ENCODE measurements at regions not wholly inside any gene's neighbourhood (a gene's known extent, or its start where the extent isn't known, plus 50 kb on each side); places are given as distances from the start of the nearest gene placed in this dataset.
A peak's percentile ranks its signal among the peaks of the same experiment; 100 is the strongest.

DNA sequence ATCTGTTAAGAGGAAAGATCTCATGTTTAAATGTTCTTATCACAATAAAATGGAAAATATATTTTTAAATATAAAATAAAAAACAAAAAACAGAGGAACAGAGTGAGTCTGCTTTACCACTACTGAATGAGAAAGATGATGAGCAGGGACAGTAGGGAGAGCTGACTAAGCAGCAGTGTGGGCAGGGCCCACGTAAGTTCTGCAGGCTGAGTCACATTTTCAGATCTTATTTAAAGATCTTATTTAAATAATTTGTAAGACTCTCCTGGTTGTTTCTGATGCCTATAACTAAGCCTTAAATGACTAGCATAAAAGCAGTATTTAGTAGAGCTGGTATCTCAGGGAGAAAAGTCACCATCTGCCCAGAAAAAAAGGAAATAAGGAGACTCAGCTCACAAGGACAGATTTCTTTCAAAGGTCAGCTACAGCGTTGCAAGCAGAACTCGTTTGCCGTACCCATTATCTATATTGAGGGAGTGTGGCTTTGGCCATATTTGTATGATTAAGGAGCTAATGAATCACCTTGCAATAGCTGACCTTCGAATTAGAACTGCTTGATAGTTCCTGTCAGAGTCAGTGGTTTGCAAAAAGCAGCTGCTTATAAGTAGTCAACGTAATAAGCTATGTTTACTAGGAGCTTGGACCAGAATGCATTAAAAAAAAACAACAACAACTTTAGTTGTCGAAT lies 322.1 kb upstream of the CHAC2 start:
- DNase-seq: no peak

DNA sequence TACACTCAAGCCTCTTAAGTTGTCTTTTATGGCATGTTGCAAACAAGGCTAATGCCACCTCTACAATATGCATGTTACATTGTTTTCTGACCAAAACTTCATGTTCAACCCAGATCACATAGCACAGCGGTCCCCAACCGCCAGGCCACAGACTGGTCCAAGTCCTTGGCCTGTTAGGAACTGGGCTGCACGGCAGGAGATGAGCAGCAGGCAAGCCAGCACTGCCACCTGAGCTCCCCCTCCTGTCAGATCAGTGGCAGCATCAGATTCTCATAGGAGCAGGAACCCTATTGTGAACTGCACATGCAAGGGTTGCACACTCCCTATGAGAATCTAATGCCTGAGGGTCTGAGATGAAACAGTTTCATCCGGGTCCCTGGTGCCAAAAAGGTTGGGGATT lies 324.8 kb upstream of the CHAC2 start:
- no peak for DNase-seq

DNA sequence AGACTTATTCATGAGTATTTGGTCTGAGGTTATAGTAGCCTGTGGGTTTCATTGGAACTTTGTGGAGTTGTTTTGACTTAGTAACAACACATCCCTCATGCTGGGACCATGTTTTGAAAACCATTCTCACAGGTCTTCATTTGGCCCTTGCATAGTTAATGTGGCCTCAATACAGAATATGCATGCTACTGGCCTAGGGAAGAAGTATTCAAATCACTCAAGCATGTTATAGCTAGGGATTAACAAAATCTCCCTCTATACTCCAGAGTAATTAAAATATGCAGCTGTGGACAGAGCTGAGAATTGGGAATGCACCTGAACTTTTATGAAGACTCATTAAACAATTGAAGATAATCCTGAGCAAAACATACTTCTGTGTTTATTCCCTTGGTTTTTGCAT lies 325.5 kb upstream of the CHAC2 start:
- DNase-seq: no peak

DNA sequence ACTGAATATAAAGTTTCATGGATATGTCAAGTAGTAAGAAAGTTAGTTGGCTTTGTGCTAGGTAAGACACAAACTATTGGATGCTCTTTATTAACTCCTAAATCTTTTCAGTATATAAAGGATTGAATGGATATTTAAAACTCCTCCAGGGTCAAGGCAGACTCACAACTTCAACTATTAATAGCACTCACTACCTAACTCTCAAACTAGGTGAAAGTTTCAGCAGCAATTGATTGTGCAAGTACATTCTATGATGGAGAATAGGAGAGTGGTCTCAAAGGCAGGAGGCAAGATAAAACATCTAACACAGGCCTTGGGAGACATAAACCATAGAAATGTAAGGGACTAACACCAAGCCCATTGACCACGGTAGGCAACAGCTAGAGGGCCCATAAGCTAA lies 328.9 kb upstream of the CHAC2 start:
- no peak for DNase-seq

DNA sequence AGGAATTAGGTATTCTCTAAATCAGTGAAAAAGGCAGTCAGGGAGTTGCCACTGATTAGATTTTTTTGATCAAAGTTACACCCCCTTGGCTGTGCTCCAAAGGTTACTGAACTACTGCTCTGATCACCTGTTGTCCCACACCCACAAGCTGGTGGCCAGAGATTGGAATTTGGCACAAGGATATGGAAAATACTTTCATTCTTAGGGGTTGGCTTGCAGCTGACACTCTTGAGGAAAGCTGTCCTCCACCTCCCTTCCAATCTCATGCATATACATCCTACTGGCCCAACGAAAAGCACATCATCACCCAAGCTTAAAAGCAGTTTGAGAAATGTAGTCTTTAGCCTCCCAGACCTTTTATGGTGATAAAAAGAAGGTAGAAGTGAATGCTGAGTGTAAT lies 329.5 kb upstream of the CHAC2 start:
- DNase-seq: no peak

DNA sequence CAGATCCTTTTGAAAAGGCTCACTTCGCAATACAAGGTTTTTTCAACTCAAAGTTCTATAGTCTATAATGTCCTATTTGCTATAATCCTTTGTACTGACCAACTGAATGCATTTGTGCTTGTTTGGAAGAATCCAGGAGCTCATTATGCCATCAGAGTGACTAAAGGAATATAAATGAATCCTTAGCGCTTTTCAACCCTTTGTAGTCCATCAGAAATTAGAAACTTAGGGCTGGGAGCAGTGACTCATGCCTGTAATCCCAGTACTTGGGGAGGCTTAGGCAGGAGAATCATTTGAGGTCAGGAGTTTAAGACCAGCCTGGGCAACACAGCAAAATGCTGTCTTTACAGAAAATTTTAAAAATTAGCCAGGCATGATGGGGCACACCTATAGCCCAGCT lies 330.2 kb upstream of the CHAC2 start:
- DNase-seq: no peak

DNA sequence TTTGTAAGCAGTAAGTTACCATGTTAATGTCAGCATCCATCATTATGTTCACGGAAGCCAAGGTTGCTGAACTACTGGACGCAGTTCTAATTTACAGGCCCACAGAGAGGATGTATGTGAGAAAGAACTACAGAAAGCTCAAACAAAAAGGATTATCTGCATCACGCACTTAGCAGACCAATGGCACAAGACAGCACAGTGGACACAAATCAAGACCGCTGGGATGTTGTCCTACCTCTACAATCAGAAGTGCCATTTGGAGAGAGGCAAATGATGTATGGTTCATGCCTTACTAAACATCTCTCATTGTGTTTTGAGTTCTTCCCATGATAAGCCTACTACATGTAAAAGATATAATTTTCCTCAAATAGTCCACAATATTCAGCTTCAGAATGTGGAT lies 330.7 kb upstream of the CHAC2 start:
- no peak for DNase-seq

DNA sequence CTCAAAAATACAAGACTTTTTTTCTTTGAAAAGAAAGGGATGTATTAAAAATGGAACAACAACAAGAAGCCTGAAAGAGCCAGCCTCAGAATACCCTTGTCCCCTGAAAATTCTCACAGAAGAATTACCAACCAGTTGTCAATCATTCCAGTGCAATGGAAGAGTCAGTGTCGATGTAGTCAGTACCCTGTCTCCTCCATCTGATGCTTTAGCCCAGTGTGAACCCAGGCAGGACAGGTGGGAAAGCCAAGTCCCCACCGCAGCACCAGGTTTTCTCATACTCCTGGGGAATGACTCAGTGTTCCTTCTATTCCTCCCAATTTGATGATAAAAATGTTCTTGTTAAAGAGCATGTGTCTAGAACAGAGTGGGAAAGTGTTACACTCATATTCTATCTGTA lies 332.0 kb upstream of the CHAC2 start:
- no peak for DNase-seq

DNA sequence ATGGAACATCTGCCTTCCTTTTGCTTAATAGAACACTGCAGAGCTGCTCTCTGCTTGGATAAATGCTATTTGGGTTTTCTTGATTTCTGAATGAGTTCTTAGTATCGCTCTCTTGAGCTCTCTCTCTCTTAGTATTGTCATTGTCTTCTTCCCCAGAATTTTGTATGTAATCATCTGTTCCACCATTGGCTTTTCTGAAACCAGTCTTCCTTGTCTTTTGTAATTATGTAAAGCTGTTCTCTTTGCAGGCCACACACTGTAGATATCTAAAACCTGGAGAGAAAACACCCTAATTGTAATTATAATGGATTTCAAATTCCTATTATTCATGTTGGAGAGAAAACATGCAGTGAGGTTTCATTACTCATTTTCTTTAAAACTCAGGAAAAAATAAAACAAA lies 333.1 kb upstream of the CHAC2 start:
- no peak for DNase-seq

DNA sequence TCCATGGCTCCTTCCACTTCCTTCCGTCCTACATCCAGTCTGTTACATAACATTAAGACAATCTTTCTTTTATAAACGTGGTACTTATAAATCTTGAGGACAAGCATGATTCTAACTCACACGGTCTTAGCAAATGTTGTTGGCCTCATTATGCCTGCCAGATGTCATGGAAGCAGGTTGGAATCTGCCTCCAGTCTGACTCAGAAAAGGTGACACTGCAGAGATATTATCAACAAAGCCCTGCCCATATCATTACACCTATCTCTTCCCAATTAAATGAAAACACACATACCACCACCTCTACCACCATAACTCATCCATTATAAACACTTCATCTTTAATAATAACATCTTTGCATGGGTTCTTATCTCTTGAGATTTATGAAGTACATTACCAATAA lies 334.7 kb upstream of the CHAC2 start:
- no peak for DNase-seq

DNA sequence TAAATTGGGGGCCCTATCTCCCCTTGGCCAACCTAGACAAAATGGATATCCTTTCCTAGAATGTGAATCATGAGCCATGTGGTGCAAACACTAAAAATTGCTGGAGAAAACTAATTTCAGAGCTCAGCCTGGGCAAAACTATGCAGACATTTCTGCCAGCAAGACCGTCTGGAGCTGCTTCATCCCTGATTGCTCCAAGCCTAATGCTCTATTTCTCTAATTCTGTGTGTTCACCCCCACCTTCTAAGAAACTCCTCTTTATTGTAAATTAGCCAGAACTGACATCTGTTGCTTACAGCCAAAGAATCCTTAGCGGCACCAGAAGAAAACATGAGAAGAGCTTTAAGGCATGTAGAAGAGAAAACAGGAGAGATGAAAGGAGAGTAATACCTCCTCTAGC lies 337.7 kb upstream of the CHAC2 start:
- DNase-seq: no peak

DNA sequence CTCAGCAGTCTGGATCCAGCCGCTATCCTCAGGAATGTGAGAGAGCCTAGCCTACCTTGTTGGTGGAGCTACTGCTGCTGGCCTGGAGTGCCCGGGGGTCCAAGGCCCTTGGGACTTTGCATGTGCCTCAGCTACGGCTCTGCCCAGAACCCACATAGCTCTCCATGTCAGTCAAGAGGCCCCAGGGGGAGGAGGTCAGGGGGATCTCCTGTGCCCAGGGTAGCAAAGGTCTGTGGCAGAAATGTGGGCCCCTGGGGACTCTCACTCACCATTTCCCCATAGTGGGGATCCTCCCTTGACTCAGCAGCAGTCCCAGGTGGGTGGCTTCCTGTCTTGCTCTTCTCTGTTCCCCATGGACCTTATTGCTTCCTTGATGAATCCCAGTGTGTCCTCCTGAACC lies 342.7 kb upstream of the CHAC2 start:
- DNase-seq: no peak

DNA sequence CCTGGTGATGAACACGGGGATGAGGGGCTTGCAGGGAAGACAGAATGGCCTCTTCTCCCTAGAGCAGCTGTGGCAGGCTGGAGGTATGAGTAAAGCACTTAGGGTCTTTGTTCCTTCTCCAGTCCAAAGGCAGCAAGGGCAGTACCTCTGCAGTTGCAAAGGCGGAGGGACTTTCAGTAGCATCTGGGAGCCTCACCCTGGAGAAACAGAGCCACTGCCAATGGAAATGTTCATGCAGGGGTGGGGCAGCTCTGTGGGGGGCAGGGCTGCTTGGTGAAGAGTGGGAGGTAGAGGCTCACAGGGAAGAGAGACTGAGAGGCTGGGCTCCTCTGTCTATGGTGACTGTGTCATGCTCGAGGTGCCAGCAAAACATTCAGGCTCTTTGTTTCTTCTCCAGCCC lies 344.1 kb upstream of the CHAC2 start:
- DNase-seq: no peak

DNA sequence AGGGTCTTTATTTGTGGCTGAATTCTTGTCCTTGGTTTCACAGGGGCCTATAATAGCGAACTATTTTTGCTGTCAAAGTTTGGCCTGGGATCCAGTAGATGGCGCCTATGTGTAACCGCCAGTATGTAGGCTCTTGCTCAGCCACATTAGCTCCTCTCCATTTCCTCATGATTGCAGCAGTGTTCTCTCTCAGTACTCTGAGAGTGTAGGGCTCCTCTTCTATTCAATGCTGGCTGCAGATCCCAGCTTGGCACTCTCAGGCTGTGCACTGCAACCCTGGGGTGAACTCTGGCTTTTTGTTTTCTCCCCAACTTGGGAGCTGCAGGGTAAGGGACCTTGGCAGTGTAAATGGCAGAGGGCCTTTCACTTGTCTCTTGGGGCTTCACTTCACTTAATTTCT lies 344.6 kb upstream of the CHAC2 start:
- DNase-seq: peak; percentile 28

DNA sequence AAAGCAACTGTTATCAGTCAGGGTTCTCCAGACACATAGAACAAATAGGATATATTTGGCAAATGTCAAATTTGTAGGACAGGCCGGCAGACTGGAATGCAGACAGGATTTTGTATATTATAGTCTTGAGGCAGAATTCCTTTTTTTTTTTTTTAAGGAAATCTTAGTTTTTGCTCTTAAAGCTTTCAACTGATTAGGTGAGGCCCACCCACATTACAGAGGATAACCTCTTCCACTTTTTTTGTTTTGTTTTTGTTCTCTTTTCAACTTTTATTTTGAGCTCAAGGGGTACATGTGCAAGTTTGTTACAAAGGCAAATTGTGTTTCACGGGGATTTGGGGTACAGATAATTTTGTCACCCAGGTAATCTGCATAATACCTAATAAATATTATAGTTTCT lies 350.2 kb upstream of the CHAC2 start:
- no peak for DNase-seq

DNA sequence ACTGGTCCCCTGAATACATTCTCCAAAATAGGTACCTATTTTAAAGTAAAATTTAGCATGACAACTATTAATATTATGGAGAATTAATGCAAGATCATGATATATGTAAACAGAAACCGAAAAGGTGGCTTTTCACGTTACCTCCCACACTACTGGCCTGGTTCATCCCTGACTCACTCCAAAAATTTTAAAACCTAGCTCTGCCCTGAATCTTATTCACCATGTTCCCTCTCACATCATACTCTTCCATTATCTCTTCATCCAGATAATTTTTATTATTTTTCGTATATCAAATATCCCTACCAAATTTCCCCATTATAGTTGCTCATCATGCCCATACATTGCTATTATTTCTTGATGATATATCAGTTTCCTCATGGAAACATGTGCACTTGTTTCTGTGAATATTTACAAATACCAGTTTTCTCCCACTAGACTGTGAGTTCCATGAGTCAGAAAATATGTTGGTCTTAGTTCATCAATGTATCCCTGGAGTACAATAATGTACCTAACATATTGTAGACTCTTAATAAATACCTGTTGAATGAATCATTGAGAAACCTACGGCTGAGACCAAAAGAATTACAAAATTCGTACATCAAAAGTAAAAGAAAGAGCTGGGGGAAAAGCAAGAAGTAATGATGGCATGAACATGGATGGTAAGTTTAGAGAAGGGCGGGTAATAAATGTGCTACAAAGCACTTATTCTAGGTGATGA lies 360.1 kb upstream of the CHAC2 start:
- DNase-seq: no peak

DNA sequence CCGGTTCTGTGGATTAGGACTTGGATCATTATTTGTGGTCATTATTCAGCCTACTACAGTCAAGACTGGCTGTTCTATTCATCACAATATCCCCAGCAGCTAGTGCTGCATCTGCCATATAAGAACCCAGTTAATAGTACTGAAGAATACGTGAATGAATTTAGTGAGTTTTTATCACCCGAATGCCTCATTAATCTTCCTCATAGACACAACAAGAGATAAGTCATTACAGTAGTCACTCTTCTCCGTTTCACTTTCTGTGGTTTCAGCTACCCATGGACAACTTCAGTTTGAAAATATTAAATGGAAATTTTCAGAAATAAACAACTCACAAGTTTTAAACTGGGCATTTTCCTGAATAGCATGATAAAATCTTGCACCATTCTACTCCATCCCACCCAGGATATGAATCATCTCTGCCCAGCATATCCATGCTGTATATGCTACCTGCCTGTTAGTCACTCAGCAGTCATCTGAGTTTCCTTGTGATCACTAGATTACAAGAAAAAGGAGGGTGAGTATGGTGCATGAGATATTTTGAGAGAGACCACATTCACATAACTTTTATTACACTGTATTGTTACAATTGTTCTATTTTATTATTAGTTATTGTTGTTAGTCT lies 363.7 kb upstream of the CHAC2 start:
- no peak for DNase-seq

DNA sequence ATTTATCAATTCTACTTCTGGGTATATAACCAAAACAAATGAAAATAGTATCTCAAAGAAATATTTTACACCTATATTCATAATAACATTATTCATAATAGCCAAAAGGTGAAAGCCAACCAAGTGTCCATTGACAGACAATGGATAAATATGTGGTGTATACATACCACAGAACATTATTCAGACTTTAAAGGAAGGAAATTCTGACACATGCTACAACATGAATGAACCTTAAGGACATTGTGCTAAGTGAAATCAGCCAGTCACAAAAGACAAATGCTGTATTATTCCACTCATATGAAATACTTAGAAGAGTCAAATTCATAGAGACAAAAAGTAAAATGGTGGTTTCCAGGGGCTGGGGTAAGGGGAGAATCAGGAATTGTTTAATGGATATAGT lies 370.5 kb upstream of the CHAC2 start:
- DNase-seq: no peak

DNA sequence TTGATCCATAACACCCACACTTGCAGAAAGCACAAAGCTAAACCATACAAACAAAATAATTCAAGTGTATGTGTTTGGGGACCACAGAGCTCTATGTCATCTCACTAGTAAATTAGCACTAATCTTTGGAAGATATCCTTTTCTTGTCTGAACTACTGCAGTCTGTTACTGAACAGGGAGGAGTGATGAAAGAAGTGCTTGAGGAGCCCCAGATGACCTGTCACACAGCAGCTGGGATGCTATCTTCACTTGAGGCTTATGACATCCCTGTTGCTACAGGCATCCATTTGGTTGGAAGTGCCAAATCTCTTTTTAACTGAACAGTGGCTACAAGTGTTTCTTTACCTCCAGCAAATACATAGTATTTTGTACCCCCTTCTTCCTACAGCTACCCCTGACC lies 386.3 kb upstream of the CHAC2 start:
- DNase-seq: no peak

DNA sequence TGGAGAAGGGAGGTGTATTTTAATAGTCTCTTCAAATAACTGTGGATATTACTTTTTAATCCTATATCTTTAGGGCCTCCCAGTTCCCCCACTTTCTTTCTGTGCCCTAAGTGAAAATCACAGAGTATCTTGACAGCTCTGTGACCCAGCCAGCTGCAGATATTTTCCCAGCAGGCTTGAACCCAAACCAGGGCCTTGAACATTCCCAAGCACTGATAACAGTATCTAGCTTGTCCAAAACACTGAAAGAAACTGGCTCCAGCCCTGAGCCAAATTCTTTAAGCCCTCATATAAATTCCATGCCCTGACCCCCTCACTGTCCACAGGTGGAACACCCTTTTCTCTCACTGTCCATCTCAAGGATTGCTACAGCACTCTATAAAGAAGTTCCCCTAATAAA lies 388.1 kb upstream of the CHAC2 start:
- DNase-seq: no peak

DNA sequence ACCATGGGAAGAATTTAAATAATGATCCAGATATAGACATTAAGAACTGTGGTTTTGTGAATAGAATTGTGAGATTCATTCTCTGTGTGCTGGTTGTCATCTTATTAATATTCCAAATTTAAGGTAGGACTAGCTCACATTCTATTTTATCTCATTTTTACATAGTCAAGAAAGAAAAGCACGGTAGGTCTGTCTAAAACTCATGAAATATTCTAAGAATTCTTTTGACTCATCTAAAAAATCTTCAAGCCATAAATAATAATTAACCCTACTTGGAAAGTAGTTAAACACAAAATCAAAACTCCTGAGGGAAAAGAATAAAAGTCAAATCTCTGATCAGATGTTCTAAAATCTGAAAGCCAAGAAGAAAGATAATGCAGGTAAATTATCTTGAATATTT lies 388.8 kb upstream of the CHAC2 start:
- DNase-seq: no peak

DNA sequence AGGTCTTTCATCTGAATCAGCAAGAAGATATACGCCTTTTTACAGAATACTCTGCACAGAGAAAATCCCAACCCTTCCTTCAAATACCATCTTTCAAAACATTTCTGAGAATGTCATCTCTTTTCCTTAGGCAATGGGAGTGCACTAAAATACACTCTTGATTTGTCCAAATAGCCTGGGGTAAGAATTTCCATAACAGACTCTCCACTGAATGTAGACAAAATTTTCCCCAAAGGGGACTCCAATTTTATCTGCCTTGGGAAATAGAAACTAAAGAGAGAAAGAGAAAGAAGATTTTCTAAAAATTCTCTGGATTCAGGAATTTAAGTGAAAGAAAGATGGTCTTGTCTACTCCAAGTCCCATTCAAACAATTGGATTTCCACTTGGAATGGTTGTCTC lies 394.5 kb upstream of the CHAC2 start:
- no peak for DNase-seq

DNA sequence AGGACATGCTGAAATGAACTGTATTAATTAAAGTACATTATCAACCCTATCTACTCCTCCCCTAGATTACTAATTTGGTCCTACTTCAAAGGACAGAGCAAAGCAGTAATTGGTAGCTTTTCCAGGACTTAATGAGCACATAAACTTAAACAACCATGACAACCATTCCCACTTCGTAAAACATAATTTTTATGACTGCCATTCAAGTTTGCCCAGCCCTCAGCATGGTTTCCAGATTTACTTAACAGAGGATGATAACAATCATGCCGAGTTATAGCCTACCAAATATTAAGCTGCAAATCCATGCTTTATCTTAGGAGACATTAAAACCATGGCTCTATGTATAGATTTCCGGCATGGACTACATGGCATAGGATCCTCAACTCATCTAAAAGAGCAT lies 401.1 kb upstream of the CHAC2 start:
- DNase-seq: no peak

DNA sequence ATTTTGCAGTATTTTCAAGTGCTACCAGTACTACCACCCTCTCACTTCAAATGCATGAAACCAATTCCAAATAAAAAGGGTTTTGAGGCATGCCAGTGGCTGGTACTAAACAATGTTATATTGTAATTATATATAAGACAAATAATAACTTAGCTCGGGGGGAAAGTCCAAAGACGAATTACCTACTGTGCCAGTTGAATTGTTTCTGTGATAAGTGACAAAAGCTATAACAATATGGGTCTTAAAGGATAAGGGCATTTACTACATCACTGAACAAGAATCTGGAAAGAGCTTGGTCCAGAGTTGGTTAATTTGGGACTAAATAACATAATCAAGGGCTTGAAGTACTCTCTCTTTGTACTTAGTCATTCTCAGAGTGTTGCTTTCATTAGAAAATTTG lies 404.7 kb upstream of the CHAC2 start:
- DNase-seq: no peak
